Bronchial epithelial cell (primary cell): ENCODE measurements at regions not wholly inside any gene's neighbourhood (a gene's known extent, or its start where the extent isn't known, plus 50 kb on each side); places are given as distances from the start of the nearest gene placed in this dataset.
"Not testable (repeated sequence)": the region's sequence is repeated elsewhere in the genome, so short reads cannot be mapped to it uniquely, and the experiment has no call there.

ENCODE experiments used
- DNase-seq: peaks from one replicate; pipeline ENCODE4 v3.0.0-alpha.2; 2010; ENCODE audit warnings: low read depth
- FAIRE-seq: peaks from 2 replicates; lab custom pipeline; 2011; peaks lifted over from hg19 to GRCh38; lab: Jason Lieb, UNC
- H3K27me3 ChIP-seq: 2 replicates; pipeline ENCODE4 v1.5.1; 2011; ENCODE audit warnings: low read length; ENCODE audit not compliant: control insufficient read depth, insufficient read depth
- H3K36me3 ChIP-seq: 2 replicates; pipeline ENCODE4 v1.5.1; 2011; ENCODE audit warnings: low read length; ENCODE audit not compliant: control insufficient read depth, insufficient read depth
- H3K4me3 ChIP-seq: 2 replicates; pipeline ENCODE4 v1.5.1; 2011; ENCODE audit warnings: mild to moderate bottlenecking, low read depth, low read length, control low read depth
- CTCF ChIP-seq: IDR thresholded peaks from 2 replicates; pipeline ENCODE4 v1.5.1; 2011; ENCODE audit warnings: mild to moderate bottlenecking, moderate library complexity, low read length, control low read depth, inconsistent platforms; ENCODE audit not compliant: insufficient read depth, severe bottlenecking

DNA sequence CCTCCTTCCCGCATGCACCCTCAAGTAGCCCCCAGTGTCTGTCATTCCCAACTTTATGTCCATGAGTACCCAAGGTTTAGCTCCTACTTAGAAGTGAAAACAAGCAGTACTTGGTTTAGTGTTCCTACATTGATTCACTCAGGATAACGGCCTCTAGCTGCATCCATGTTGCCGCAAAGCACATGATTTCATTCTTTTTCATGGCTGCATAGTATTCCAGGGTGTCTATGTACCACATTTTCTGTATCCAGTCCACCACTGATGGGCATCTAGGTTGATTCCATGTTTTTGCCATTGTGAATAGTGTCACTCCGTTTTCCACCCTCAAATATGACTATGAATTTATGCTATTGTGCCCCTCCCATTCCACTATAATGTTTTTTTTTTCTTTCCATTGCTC is 130.5 kb upstream of the MXRA5 start:
- no peak for TF ChIP-seq CTCF
- no peak for FAIRE-seq
- H3K36me3 ChIP-seq: no peaks in the 10 kb centered on the region
- H3K4me3 ChIP-seq: no peak overlapping the region
- H3K27me3 ChIP-seq: no peaks in the 10 kb centered on the region
- DNase-seq: no peak

GRCh38 chrX:3470211-3470679 is 123.8 kb upstream of the MXRA5 start:
- DNase-seq: peak; percentile 33
- H3K36me3 ChIP-seq, H3K27me3 ChIP-seq, FAIRE-seq, H3K4me3 ChIP-seq: not testable (repeated sequence)

GRCh38 chrX:3468031-3468430 is 121.6 kb upstream of the MXRA5 start:
- Histone ChIP-seq H3K36me3 (no peaks in the 10 kb centered on the region), H3K4me3 (no peak overlapping the region), H3K27me3 (no peaks in the 10 kb centered on the region)
- DNase-seq: no peak
- no peak for TF ChIP-seq CTCF
- no peak for FAIRE-seq

GRCh38 chrX:3465017-3465416 is 118.6 kb upstream of the MXRA5 start:
- Histone ChIP-seq H3K4me3 (no peak overlapping the region), H3K27me3 (no peaks in the 10 kb centered on the region), H3K36me3 (no peaks in the 10 kb centered on the region)
- no peak for DNase-seq
- FAIRE-seq: no peak
- no peak for TF ChIP-seq CTCF

GRCh38 chrX:3462166-3462508 is 115.7 kb upstream of the MXRA5 start:
- no peak for TF ChIP-seq CTCF
- DNase-seq (no peak), FAIRE-seq (no peak)
- Histone ChIP-seq H3K36me3 (no peaks in the 10 kb centered on the region), H3K4me3 (no peak overlapping the region), H3K27me3 (no peaks in the 10 kb centered on the region)

DNA sequence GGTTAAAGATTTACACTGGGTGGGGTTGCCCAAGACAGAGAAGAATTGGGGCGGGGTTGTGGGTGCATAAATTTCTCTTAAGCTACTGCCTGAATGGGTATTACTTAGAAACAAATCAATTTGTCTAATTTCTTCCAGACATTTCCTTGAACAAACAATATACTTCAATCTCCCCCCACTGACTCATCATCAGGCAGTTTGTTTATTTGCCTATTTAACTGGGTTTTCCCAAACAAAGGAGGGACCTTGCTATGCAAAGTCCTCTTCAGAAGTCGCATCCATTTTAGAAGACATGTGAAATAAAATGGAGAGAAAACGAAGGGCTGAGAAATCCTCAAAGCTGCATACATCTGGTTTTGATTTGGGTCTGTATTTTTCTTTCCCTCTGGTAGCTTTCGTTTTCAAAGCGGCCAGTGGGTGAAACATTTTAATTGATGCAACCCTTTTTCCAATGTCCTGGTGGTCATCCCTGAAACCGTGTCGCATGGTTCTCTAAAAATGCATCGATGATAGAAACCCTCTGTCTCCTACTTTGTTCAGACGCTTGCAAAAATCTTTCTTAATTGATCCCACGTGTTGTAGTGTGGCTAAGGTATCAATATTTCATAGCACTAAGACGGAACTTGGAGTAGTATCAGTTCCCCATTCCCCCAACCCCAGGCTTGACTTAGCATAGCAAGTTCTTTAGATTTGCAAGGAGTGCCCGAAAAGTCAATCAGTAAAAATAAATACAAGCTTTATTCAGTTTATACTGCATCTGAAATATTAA is 115.1 kb upstream of the MXRA5 start:
- FAIRE-seq (no peak), DNase-seq (no peak)
- H3K27me3 ChIP-seq: no peaks in the 10 kb centered on the region
- no peak for TF ChIP-seq CTCF
- no peak overlapping the region for H3K4me3 ChIP-seq
- no peaks in the 10 kb centered on the region for H3K36me3 ChIP-seq
